Activated naive CD8-positive, alpha-beta T cell treated with anti-CD3 and anti-CD28 coated beads, Interleukin-2, amount 50 U/mL, for 24 hours (primary cell): ENCODE measurements at regions not wholly inside any gene's neighbourhood (a gene's known extent, or its start where the extent isn't known, plus 50 kb on each side); places are given as distances from the start of the nearest gene placed in this dataset.

Experiments used
- ATAC-seq: fragments of 150-1000 bp; cut with Tn5 transposase; one replicate; pipeline ENCODE4 v1.10.0; 2021
- DNase-seq: peaks from one replicate; pipeline ENCODE4 v3.0.0; 2021
- H3K27ac Mint-ChIP-seq: one replicate; pipeline ENCODE4 v1.8.0; 2021; ENCODE audit warnings: mild to moderate bottlenecking, mixed read lengths
- H3K27me3 Mint-ChIP-seq: one replicate; pipeline ENCODE4 v1.8.0; 2021; ENCODE audit warnings: mixed read lengths
- H3K36me3 Mint-ChIP-seq: one replicate; pipeline ENCODE4 v1.8.0; 2021; ENCODE audit warnings: low read depth, mixed read lengths
- H3K4me1 Mint-ChIP-seq: one replicate; pipeline ENCODE4 v1.8.0; 2021; ENCODE audit warnings: mixed read lengths
- H3K4me3 Mint-ChIP-seq: one replicate; pipeline ENCODE4 v1.8.0; 2021; ENCODE audit warnings: mild to moderate bottlenecking, moderate library complexity, mixed read lengths
- H3K9me3 Mint-ChIP-seq: one replicate; pipeline ENCODE4 v1.8.0; 2021; ENCODE audit warnings: mixed read lengths

DNA sequence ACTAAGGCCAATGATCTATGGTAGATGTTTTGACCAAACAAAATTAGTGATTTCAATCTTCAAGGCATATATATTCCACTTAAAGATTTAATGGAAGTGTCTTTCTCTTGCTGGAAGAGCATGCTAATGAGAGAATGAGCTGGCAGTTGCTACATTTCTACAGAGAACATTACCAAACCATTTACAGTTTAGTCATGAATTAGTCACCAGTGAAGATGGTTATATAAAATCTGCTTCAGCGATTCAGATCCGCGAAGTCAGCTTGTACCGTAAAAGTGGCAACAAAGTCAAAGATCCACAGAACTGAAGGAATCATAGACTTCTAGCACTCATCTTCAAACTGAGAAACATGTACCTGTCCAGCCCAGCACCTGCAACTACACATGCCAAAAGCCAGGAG lies 156.3 kb downstream of the SLITRK5 start:
- Mint-ChIP-seq H3K36me3 (no peaks in the 10 kb centered on the region), H3K4me3 (no peak overlapping the region), H3K27me3 (no peaks in the 10 kb centered on the region), H3K27ac (no peak overlapping the region), H3K9me3 (no peaks in the 10 kb centered on the region), H3K4me1 (no peaks in the 10 kb centered on the region)
- DNase-seq (no peak), ATAC-seq (no peak)

DNA sequence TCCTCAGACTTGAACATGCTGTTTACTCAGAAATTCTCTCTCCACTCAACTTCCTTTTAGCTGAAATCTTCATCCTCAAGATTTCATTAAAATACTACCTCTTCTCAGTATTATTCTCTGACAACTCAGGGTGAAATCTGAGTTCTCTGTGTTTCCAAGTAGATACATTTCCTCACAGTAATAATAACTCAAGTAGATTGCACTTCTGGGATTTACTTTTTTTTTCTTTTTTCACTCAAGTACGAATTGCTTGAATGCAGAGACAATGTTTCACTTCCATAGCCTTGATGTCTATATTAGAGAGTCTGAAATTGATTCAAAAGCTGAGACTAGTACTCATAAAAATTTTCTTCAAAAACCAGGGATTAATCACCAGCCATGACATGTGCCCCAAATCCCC lies 166.4 kb downstream of the SLITRK5 start:
- no peak overlapping the region for H3K4me3 Mint-ChIP-seq
- no peaks in the 10 kb centered on the region for H3K36me3 Mint-ChIP-seq
- no peak overlapping the region for H3K27ac Mint-ChIP-seq
- H3K27me3 Mint-ChIP-seq: no peaks in the 10 kb centered on the region
- peaks cover 6% of the 10 kb centered on the region for H3K9me3 Mint-ChIP-seq
- ATAC-seq (no peak), DNase-seq (no peak)
- no peaks in the 10 kb centered on the region for H3K4me1 Mint-ChIP-seq

DNA sequence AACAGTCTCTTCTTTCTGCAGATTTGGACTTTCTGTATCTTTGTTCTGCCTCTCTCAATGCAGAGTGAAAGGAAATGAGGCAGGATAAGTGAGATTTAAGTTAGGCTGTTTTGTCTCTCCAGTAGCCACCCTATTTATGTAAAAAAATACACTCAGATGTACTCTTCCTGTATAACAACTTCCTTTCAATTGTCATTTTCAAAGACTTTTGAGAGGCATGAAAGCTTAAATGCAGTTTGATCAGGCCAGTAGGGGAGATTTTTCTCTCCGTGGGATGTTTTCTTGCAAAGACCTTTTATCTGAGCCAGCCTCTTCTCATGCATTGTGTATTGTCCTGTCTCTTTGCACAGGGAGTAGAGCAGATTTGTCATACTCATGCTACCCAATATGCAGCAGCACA lies 166.8 kb downstream of the SLITRK5 start:
- H3K9me3 Mint-ChIP-seq: peaks cover 6% of the 10 kb centered on the region
- H3K27ac Mint-ChIP-seq: no peak overlapping the region
- no peaks in the 10 kb centered on the region for H3K36me3 Mint-ChIP-seq
- no peak for ATAC-seq
- no peak for DNase-seq
- H3K27me3 Mint-ChIP-seq: no peaks in the 10 kb centered on the region
- no peaks in the 10 kb centered on the region for H3K4me1 Mint-ChIP-seq
- H3K4me3 Mint-ChIP-seq: no peak overlapping the region

DNA sequence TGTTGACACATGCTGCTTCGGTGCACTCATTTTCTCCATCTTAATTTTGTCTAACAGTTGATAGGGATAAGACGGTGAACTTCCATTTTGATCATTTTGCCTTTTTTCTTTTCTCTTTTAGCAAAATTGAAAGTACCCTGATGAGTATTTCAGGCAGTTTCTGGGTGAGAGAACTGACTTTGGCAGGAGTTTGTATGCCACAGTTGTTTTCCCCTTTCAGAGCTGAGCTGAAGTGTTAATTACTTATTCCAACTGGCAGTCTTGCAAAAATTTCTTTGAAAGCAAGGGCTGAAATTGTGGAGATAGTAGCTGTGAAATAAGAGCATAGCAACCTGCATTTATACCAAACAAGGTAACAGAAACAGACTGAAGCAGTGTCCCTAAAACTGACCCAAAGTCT lies 180.2 kb downstream of the SLITRK5 start:
- H3K4me3 Mint-ChIP-seq: no peak overlapping the region
- no peak for DNase-seq
- no peaks in the 10 kb centered on the region for H3K4me1 Mint-ChIP-seq
- H3K36me3 Mint-ChIP-seq: no peaks in the 10 kb centered on the region
- H3K9me3 Mint-ChIP-seq: peaks cover 8% of the 10 kb centered on the region
- no peak for ATAC-seq
- no peaks in the 10 kb centered on the region for H3K27me3 Mint-ChIP-seq
- no peak overlapping the region for H3K27ac Mint-ChIP-seq

DNA sequence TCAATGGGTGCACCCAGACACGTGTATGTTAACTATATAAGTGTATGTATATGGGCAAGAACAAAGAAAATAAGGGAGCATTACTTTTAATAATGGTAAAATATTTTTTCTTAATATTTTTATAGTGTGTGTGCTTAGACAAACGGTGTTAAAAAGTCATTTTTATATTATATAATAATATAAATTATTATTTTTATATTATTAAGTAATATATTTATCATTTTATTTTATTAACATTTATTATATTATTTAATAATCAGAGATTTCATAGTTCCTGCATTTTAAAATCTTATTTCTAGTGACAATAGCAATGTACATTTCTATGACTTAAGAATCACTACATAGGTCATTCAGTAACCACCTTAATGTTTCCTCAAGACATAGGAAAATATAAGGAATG lies 184.4 kb downstream of the SLITRK5 start:
- H3K36me3 Mint-ChIP-seq: no peaks in the 10 kb centered on the region
- ATAC-seq (no peak), DNase-seq (no peak)
- no peak overlapping the region for H3K4me3 Mint-ChIP-seq
- no peaks in the 10 kb centered on the region for H3K27me3 Mint-ChIP-seq
- peaks cover 4% of the 10 kb centered on the region for H3K9me3 Mint-ChIP-seq
- H3K4me1 Mint-ChIP-seq: no peaks in the 10 kb centered on the region
- no peak overlapping the region for H3K27ac Mint-ChIP-seq

DNA sequence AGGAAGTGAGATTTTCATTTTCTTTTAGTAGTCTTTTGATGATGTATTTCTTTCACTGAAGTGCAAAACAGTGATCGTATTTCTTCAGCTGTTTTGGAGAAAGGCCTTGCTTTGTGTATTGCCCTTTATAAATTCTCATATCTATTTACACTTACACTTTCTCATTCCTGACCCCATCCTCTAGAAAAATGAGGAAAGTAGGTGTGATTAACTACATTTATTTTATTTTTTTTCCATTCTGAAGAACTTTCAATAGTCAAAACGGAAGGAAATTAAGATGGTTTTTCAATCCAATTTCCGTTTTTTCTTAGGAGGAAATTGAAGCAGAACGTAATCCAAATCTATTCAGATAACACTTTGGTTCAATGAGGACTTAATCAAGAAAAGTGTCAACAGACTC lies 188.1 kb downstream of the SLITRK5 start:
- DNase-seq (no peak), ATAC-seq (no peak)
- no peaks in the 10 kb centered on the region for H3K4me1 Mint-ChIP-seq
- no peaks in the 10 kb centered on the region for H3K36me3 Mint-ChIP-seq
- no peak overlapping the region for H3K27ac Mint-ChIP-seq
- H3K9me3 Mint-ChIP-seq: peaks cover 4% of the 10 kb centered on the region
- H3K27me3 Mint-ChIP-seq: no peaks in the 10 kb centered on the region
- H3K4me3 Mint-ChIP-seq: no peak overlapping the region

DNA sequence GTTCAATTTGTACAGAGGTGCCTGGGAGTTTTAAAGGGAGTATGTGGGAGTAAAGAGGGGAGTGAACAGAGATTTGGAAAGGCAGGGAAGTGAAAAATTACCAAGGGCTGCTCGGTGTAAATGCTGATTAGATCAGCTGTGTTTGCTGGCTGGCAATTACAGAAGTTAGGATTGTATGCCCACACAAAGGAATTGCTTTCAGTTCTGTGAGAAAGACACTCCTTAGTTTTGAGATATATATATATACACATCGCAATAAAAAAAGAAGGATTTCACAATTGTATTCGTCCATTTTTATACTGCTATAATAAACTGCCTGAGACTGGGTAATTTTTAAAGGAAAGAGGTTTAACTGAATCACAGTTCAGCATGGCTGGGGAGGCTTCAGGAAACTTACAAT lies 196.3 kb downstream of the SLITRK5 start:
- DNase-seq (no peak), ATAC-seq (no peak)
- Mint-ChIP-seq H3K27me3 (no peaks in the 10 kb centered on the region), H3K4me3 (no peak overlapping the region), H3K27ac (no peak overlapping the region), H3K36me3 (no peaks in the 10 kb centered on the region), H3K4me1 (no peaks in the 10 kb centered on the region), H3K9me3 (peaks cover 16% of the 10 kb centered on the region)

DNA sequence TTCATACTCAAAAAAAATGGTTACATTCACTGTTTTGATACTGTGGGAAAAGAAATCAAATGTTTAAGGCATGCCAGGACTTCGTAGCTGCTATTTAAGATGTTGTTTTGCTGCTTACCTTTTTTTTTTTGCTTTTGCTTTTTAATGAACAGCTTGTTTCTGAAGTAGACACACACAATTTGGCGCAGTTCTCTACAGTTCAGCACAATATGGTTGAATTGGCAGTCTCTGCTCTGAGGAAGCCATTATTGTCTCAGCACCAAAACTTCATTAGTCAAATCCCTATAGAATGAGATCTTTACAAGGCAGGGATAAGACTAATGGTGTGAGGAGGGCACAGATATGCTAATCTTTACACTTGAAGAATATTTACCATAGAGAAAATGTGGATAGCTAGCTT lies 197.6 kb downstream of the SLITRK5 start:
- DNase-seq (no peak), ATAC-seq (no peak)
- Mint-ChIP-seq H3K9me3 (peaks cover 16% of the 10 kb centered on the region), H3K4me1 (no peaks in the 10 kb centered on the region), H3K36me3 (no peaks in the 10 kb centered on the region), H3K27ac (no peak overlapping the region), H3K27me3 (no peaks in the 10 kb centered on the region), H3K4me3 (no peak overlapping the region)

DNA sequence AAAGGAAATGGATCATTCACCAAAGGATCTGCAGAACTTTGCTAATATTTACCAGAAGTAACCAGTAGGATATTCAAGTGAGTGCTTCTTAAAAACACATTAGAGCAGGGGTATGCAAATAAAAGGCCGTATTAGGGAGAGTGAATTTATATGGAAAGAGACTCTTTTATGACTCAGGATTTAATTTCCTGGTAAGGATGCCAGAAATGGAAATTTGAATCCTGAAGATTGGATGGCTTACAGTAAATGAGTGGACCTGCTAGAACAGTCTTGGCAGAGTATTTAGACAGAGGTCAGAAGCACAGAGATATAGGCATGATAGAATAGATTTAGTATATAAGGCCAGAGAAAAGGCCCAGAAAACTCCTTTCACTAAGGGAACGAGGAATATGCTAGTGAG lies 201.6 kb downstream of the SLITRK5 start:
- no peak for ATAC-seq
- no peak for DNase-seq
- H3K27ac Mint-ChIP-seq: no peak overlapping the region
- H3K36me3 Mint-ChIP-seq: no peaks in the 10 kb centered on the region
- no peaks in the 10 kb centered on the region for H3K4me1 Mint-ChIP-seq
- H3K9me3 Mint-ChIP-seq: peaks cover 12% of the 10 kb centered on the region
- no peak overlapping the region for H3K4me3 Mint-ChIP-seq
- no peaks in the 10 kb centered on the region for H3K27me3 Mint-ChIP-seq

DNA sequence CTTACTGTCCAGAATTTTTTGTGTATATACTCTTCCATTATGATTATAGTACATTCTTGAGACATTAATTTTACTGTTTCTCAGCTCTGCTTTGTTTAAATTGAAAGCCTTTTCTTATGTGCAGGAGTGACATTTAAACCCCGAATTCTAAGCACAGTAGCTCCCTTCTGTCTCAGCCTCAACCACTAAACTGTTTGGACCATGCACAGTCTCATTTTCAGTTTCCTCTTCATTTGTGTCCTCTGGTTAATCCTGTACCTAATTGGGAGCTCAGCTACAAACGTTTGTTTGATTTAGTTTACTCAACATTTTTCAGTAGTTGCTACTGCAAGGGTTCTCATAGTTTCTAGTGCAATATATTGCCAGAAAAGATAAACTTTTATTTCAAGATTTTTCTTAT lies 206.3 kb downstream of the SLITRK5 start:
- Mint-ChIP-seq H3K36me3 (no peaks in the 10 kb centered on the region), H3K27ac (no peak overlapping the region), H3K27me3 (no peaks in the 10 kb centered on the region), H3K9me3 (peaks cover 8% of the 10 kb centered on the region), H3K4me3 (no peak overlapping the region), H3K4me1 (no peaks in the 10 kb centered on the region)
- ATAC-seq (no peak), DNase-seq (no peak)

DNA sequence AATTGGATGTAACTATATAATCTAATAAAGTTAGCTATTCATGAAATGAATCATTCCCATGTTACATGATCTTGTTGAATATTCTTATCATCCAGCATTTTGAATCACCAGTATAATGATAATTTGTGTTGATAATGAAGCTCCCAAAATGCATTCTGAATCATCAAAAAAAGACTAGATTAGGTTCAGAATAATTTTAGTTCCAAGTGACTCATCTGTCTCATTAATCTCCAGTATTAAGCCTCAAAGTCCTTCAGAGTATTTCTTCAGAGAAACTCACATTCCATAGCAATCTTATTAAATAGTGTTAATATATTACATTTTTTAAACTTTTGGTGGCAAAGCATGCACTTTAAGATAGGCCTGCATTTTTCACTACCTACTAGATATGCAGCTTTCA lies 207.5 kb downstream of the SLITRK5 start:
- H3K27me3 Mint-ChIP-seq: peaks cover 2% of the 10 kb centered on the region
- no peak for ATAC-seq
- H3K36me3 Mint-ChIP-seq: no peaks in the 10 kb centered on the region
- H3K4me1 Mint-ChIP-seq: no peaks in the 10 kb centered on the region
- H3K27ac Mint-ChIP-seq: no peak overlapping the region
- H3K9me3 Mint-ChIP-seq: peaks cover 8% of the 10 kb centered on the region
- no peak for DNase-seq
- no peak overlapping the region for H3K4me3 Mint-ChIP-seq

DNA sequence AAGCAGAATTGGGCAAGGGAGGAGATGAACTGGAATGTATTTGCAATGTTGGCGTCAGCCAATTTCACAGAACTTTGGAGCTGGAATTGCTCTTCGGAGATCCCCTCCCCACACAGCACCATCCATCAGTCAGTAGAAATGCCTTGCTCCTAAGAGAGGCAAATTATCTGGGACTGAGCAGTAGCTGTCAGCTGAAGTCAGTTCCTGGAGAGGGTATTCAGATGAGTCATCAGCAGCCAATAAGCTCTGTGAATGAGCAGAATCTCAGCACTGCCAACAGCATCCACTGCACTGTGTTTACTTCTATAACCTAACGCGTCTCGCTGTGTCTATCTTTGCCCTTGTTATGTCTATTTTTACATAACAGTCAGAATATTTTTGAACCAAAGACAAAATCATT lies 213.7 kb downstream of the SLITRK5 start:
- ATAC-seq (no peak), DNase-seq (no peak)
- no peak overlapping the region for H3K27ac Mint-ChIP-seq
- no peaks in the 10 kb centered on the region for H3K9me3 Mint-ChIP-seq
- peaks cover 2% of the 10 kb centered on the region for H3K27me3 Mint-ChIP-seq
- H3K4me3 Mint-ChIP-seq: no peak overlapping the region
- no peaks in the 10 kb centered on the region for H3K36me3 Mint-ChIP-seq
- no peaks in the 10 kb centered on the region for H3K4me1 Mint-ChIP-seq

DNA sequence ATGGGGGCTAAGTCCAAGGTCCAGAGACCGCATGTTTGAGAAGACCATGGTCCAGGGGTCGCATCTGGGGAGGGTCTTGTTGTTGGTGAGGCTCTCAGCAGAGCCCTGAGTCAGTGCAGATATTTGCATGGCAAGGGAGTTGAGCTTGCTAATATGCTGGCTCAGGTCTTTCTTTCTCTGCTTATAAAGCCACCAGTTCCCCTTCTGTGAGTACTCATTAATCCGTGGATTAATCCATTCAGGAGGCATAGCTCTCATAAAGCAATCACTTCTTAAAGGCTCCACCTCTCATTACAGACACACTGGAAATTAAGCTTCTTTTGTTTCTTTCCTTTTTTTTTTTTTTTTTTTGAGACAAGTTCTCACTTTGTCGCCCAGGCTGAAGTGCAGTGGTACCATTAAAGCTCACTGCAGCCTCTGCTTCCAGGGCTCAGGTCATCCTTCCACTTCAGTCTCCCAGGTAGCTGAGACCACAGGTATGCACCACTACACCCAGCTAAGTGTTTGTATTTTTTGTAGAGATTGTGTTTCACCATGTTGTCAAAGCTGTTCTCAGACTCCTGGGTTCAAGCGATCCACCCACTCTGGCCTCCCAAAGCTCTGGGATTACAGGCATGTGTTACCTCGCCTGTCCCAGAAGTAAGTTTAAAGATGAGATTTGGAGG lies 216.4 kb downstream of the SLITRK5 start:
- Mint-ChIP-seq H3K9me3 (no peaks in the 10 kb centered on the region), H3K27ac (no peak overlapping the region), H3K4me3 (no peak overlapping the region), H3K4me1 (no peaks in the 10 kb centered on the region), H3K36me3 (no peaks in the 10 kb centered on the region), H3K27me3 (peaks cover 2% of the 10 kb centered on the region)
- ATAC-seq (no peak), DNase-seq (no peak)

DNA sequence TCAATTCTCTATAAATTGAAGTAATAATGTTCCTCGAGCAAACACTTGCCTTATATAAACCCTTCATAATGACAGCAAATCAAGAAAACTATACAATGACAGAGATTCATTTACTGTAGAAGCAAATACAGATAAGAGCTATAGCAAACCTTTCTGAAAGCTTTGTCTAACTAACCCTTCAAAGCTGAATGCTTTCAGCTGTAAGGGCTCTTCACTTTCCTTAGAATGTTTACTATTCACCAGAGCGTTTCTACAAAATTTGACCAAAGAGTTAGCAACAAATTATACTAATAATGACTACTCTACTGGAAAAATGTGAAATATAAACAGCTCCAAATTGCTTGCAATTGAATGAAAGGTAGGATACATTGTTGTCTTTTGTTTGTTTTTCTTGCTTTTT lies 218.1 kb downstream of the SLITRK5 start:
- H3K9me3 Mint-ChIP-seq: peaks cover 5% of the 10 kb centered on the region
- no peaks in the 10 kb centered on the region for H3K4me1 Mint-ChIP-seq
- no peak for ATAC-seq
- no peaks in the 10 kb centered on the region for H3K36me3 Mint-ChIP-seq
- no peak overlapping the region for H3K4me3 Mint-ChIP-seq
- DNase-seq: no peak
- H3K27ac Mint-ChIP-seq: no peak overlapping the region
- no peaks in the 10 kb centered on the region for H3K27me3 Mint-ChIP-seq

DNA sequence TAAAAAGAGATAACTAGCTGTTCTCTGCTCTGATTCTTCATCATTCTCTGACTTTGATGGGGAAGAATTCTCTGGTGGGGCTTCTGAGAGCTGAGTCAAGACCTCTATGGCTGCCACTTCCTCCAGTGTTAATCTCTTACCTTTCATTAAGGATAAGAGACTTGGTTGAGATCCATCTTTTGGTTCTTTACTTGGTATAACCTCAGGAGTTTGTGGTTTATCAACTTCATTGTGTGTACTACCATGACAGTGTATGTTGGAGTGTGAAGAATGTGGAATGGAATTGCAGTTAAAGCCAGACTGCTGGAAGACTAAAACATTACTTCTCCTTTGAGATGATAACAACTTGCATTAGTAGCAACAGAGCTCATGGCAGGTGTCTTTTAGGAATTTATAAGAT lies 222.0 kb downstream of the SLITRK5 start:
- H3K4me3 Mint-ChIP-seq: no peak overlapping the region
- H3K4me1 Mint-ChIP-seq: no peaks in the 10 kb centered on the region
- ATAC-seq (no peak), DNase-seq (no peak)
- H3K27ac Mint-ChIP-seq: no peak overlapping the region
- peaks cover 7% of the 10 kb centered on the region for H3K9me3 Mint-ChIP-seq
- H3K27me3 Mint-ChIP-seq: no peaks in the 10 kb centered on the region
- no peaks in the 10 kb centered on the region for H3K36me3 Mint-ChIP-seq

DNA sequence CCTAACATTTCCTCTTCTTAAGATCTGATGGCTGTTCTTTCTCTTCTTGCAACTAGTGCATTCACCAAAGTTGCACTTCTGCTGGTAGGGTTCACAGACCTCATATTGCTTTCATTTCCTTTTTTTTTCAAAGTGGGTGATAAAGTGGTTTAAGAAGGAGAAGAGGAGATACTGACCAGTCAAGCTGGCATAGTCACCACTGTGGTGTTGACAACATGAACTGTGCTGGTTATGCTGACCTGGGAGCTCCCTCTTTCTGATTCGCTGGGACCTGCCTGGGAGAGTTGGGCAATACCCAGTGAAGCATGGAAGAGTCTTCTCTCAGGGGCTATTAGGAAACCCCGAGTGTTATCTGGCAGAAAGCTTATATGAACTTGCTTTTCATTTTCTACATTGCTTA lies 222.9 kb downstream of the SLITRK5 start:
- Mint-ChIP-seq H3K27ac (no peak overlapping the region), H3K27me3 (no peaks in the 10 kb centered on the region), H3K9me3 (peaks cover 7% of the 10 kb centered on the region), H3K36me3 (no peaks in the 10 kb centered on the region), H3K4me1 (no peaks in the 10 kb centered on the region), H3K4me3 (no peak overlapping the region)
- no peak for ATAC-seq
- no peak for DNase-seq
